ENCODE measurements at regions not wholly inside any gene's neighbourhood (a gene's known extent, or its start where the extent isn't known, plus 50 kb on each side); places are given as distances from the start of the nearest gene placed in this dataset.

GRCh38 chr11:69215216-69215615 is 59.5 kb downstream of the SMIM38 start:
- TF ChIP-seq CTCF (IDR thresholded peaks at IDR 0.05) = no peak
- no peak for TF ChIP-seq EZH2phosphoT487 (IDR thresholded peaks at IDR 0.05)
- TF ChIP-seq EZH2 (IDR thresholded peaks at IDR 0.05) = no peak
